ENCODE measurements at regions not wholly inside any gene's neighbourhood (a gene's known extent, or its start where the extent isn't known, plus 50 kb on each side); places are given as distances from the start of the nearest gene placed in this dataset.
"Not testable (repeated sequence)": the region's sequence is repeated elsewhere in the genome, so short reads cannot be mapped to it uniquely, and the experiment has no call there.

DNA sequence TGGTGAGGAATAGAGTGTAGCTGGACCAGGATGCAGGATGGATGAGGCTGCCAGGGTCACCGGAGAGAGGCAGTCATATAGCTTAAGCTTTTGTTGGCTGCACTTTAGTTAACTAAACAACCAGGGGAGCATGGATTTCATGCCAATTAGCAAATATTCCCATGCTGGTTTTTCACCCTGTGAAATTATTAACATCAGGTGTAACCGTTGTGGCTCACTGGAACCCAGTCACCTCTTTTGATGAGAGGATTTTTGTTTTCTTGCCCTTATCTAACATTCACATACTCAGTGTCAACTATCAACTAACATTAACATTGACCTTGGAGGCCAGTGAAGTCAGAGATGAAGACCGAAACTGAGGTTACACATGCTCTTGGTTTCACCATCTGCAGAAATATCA is 97.2 kb upstream of the BASP1 start:
- Histone ChIP-seq H3K4me2 (ENCODE audit: low read length) (no peak overlapping the region), H2AFZ (ENCODE audit: low read length) (no peak overlapping the region), H4K20me1 (ENCODE audit: insufficient read depth, low read length) (no peaks in the 10 kb centered on the region), H3K27ac (ENCODE audit: low read depth, low read length, poor library complexity, severe bottlenecking) (no peak overlapping the region), H3K36me3 (ENCODE audit: insufficient read depth, low read length) (no peaks in the 10 kb centered on the region), H3K4me1 (ENCODE audit: insufficient read depth, low read length, poor library complexity, severe bottlenecking) (no peaks in the 10 kb centered on the region), H3K4me3 (ENCODE audit: low read depth, low read length, poor library complexity, severe bottlenecking) (no peak overlapping the region), H3K9me3 (ENCODE audit: low read length) (no peaks in the 10 kb centered on the region), H3K79me2 (ENCODE audit: insufficient read depth, low read depth, low read length) (no peaks in the 10 kb centered on the region), H3K9me2 (ENCODE audit: insufficient read depth, low read length) (no peaks in the 10 kb centered on the region)
- intact Hi-C loops (cut with micrococcal nuclease; ENCODE audit: unreplicated experiment) = no loop called here
- TF ChIP-seq, protein P1, sequence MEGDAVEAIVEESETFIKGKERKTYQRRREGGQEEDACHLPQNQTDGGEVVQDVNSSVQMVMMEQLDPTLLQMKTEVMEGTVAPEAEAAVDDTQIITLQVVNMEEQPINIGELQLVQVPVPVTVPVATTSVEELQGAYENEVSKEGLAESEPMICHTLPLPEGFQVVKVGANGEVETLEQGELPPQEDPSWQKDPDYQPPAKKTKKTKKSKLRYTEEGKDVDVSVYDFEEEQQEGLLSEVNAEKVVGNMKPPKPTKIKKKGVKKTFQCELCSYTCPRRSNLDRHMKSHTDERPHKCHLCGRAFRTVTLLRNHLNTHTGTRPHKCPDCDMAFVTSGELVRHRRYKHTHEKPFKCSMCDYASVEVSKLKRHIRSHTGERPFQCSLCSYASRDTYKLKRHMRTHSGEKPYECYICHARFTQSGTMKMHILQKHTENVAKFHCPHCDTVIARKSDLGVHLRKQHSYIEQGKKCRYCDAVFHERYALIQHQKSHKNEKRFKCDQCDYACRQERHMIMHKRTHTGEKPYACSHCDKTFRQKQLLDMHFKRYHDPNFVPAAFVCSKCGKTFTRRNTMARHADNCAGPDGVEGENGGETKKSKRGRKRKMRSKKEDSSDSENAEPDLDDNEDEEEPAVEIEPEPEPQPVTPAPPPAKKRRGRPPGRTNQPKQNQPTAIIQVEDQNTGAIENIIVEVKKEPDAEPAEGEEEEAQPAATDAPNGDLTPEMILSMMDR (conservative IDR thresholded peaks at IDR 0.05; ENCODE audit: low read length) = no peak
- TF ChIP-seq EZH2phosphoT487 (IDR thresholded peaks at IDR 0.05; ENCODE audit: borderline replicate concordance, low read depth, low read length) = no peak
- DNase-seq (ENCODE audit: low spot score) = no peak
- CTCF ChIA-PET (ENCODE audit: unreplicated experiment) = no interaction called here
- POLR2A ChIA-PET = interaction anchor here (0.6 kb wide), 1 partner anchor 285 kb away, joined by 6 read pairs; no protein-coding TSS in a partner anchor
- BruUV-seq (replicated peaks) = no TSS peak

DNA sequence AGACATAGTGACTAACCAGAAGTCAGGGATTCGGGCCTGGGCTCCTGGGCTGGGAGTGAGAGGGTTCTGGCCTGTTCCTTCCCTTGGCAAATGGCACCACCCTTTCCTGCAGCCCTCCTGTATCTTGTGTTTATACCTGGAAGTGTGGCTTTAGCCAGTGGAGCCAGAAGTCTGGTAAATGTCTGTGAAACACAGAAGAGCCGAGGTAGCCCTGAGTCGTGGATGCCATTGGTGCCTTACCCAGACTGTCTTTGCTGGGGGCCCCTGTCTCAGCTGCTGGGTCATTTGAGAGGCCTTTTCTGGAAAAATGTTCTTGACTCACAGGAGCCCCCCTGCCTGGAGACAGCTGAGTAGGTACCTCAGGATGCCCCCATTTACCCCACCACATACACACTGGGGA is 95.7 kb upstream of the BASP1 start:
- no peaks in the 10 kb centered on the region for H4K20me1 ChIP-seq (ENCODE audit: insufficient read depth, low read length)
- TF ChIP-seq, protein P1 (conservative IDR thresholded peaks at IDR 0.05; ENCODE audit: low read length) = no peak
- no peak for TF ChIP-seq EZH2phosphoT487 (IDR thresholded peaks at IDR 0.05; ENCODE audit: borderline replicate concordance, low read depth, low read length)
- no peak for DNase-seq (ENCODE audit: low spot score)
- BruUV-seq (replicated peaks) = no TSS peak
- H3K9me3 ChIP-seq (ENCODE audit: low read length) = no peaks in the 10 kb centered on the region
- H3K9me2 ChIP-seq (ENCODE audit: insufficient read depth, low read length) = no peaks in the 10 kb centered on the region
- H3K79me2 ChIP-seq (ENCODE audit: insufficient read depth, low read depth, low read length) = no peaks in the 10 kb centered on the region
- no peaks in the 10 kb centered on the region for H3K4me1 ChIP-seq (ENCODE audit: insufficient read depth, low read length, poor library complexity, severe bottlenecking)
- H3K27ac ChIP-seq (ENCODE audit: low read depth, low read length, poor library complexity, severe bottlenecking) = no peak overlapping the region
- H3K4me2 ChIP-seq (ENCODE audit: low read length) = no peak overlapping the region
- no peak overlapping the region for H2AFZ ChIP-seq (ENCODE audit: low read length)
- H3K4me3 ChIP-seq (ENCODE audit: low read depth, low read length, poor library complexity, severe bottlenecking) = no peak overlapping the region
- intact Hi-C loops (cut with micrococcal nuclease; ENCODE audit: unreplicated experiment) = no loop called here
- ChIA-PET POLR2A (no interaction called here), CTCF (ENCODE audit: unreplicated experiment) (no interaction called here)
- no peaks in the 10 kb centered on the region for H3K36me3 ChIP-seq (ENCODE audit: insufficient read depth, low read length)

DNA sequence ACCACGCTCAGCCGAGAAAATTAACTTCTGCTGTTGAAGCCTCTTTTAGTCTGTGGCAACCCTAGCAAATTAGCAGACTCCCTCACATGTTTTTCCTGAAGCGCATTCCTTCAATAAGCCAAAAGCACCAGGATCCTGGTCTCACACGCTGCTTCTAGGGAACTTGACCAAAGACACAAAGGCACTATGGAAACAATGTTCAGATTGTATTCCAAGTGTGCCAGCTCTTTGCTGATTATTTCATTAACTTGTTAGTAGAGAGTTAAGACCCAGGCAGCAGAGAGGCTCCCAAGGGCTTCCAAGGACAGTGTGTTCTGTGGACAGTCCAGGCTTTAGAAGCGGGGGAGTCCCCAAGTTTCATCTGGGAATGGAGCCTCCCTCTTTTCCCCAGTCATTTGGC is 94.4 kb upstream of the BASP1 start:
- H3K9me2 ChIP-seq (ENCODE audit: insufficient read depth, low read length) = no peaks in the 10 kb centered on the region
- no peaks in the 10 kb centered on the region for H3K9me3 ChIP-seq (ENCODE audit: low read length)
- no peak overlapping the region for H3K27ac ChIP-seq (ENCODE audit: low read depth, low read length, poor library complexity, severe bottlenecking)
- H2AFZ ChIP-seq (ENCODE audit: low read length) = no peak overlapping the region
- intact Hi-C loops (cut with micrococcal nuclease; ENCODE audit: unreplicated experiment) = no loop called here
- H3K4me1 ChIP-seq (ENCODE audit: insufficient read depth, low read length, poor library complexity, severe bottlenecking) = no peaks in the 10 kb centered on the region
- no peaks in the 10 kb centered on the region for H4K20me1 ChIP-seq (ENCODE audit: insufficient read depth, low read length)
- no peak for DNase-seq (ENCODE audit: low spot score)
- H3K4me3 ChIP-seq (ENCODE audit: low read depth, low read length, poor library complexity, severe bottlenecking) = no peak overlapping the region
- no peaks in the 10 kb centered on the region for H3K36me3 ChIP-seq (ENCODE audit: insufficient read depth, low read length)
- TF ChIP-seq EZH2phosphoT487 (IDR thresholded peaks at IDR 0.05; ENCODE audit: borderline replicate concordance, low read depth, low read length) = no peak
- TF ChIP-seq, protein P1 (conservative IDR thresholded peaks at IDR 0.05; ENCODE audit: low read length) = no peak
- ChIA-PET POLR2A (no interaction called here), CTCF (ENCODE audit: unreplicated experiment) (no interaction called here)
- no peak overlapping the region for H3K4me2 ChIP-seq (ENCODE audit: low read length)
- no TSS peak for BruUV-seq (replicated peaks)
- no peaks in the 10 kb centered on the region for H3K79me2 ChIP-seq (ENCODE audit: insufficient read depth, low read depth, low read length)

DNA sequence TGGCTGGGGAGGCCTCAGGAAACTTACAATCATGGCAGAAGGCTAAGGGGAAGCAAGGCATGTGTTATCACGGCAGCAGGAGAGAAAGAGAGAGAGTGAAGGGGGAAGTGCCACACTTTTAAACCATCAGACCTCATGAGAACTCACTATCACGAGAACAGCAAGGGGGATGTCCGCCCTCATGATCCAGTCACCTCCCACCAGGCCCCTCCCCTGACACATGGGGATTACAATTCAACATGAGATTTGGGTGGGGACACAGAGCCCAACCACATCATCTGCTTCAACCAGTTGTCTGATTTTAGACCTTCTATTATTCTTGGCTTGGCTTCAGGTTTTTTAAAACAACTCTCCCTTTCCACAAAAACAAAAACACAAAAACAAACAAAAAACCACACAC is 93.7 kb upstream of the BASP1 start:
- H2AFZ ChIP-seq (ENCODE audit: low read length); H3K9me2 ChIP-seq (ENCODE audit: insufficient read depth, low read length); H3K9me3 ChIP-seq (ENCODE audit: low read length); H4K20me1 ChIP-seq (ENCODE audit: insufficient read depth, low read length); H3K79me2 ChIP-seq (ENCODE audit: insufficient read depth, low read depth, low read length); H3K27ac ChIP-seq (ENCODE audit: low read depth, low read length, poor library complexity, severe bottlenecking); CTCF ChIA-PET (ENCODE audit: unreplicated experiment); H3K4me2 ChIP-seq (ENCODE audit: low read length); DNase-seq (ENCODE audit: low spot score); BruUV-seq (replicated peaks); POLR2A ChIA-PET; H3K4me3 ChIP-seq (ENCODE audit: low read depth, low read length, poor library complexity, severe bottlenecking); H3K36me3 ChIP-seq (ENCODE audit: insufficient read depth, low read length); intact Hi-C loops (cut with micrococcal nuclease; ENCODE audit: unreplicated experiment); H3K4me1 ChIP-seq (ENCODE audit: insufficient read depth, low read length, poor library complexity, severe bottlenecking): not testable (repeated sequence)

Data from OCI-LY7 (cell line).